HCT116 (cell line): ENCODE measurements at regions not wholly inside any gene's neighbourhood (a gene's known extent, or its start where the extent isn't known, plus 50 kb on each side); places are given as distances from the start of the nearest gene placed in this dataset.

Experiments
- ATAC-seq: fragments of 200-7000 bp; cut with Tn5 transposase; 2 replicates; pipeline ENCODE4 v1.9.1; 2020; ENCODE audit warnings: mild to moderate bottlenecking, moderate library complexity
- BruUV-seq: library from RNA; stranded (reverse); fragments of 400-500 nt; replicated peaks from 2 replicates; lab custom pipeline; 2021; lab: Mats Ljungman, UMichigan
- CTCF ChIA-PET: fragments of 300-600 bp; sonication (Branson Sonifier 250); formaldehyde crosslinking; loops from one replicate; lab custom pipeline; 2021; ENCODE audit warnings: antibody characterized with exemption; lab: Charles Lee
- POLR2A ChIA-PET: fragments of 300-600, 350-600 bp; sonication (Branson Sonifier 250); formaldehyde crosslinking; loops from one replicate; lab custom pipeline; 2021; ENCODE audit warnings: antibody characterized with exemption; lab: Charles Lee
- RAD21 ChIA-PET, 2 experiments: fragments of 300-600 bp; sonication (Branson Sonifier 250); formaldehyde crosslinking; loops; one replicate each; lab custom pipeline; 2023; ENCODE audit warnings: low total read pairs in 2 of 2; ENCODE audit not compliant: uncharacterized antibody in 2 of 2, unreplicated experiment in 2 of 2, low non-redundant PET in 1 of 2; lab: Charles Lee
- DNase-seq: peaks from one replicate; pipeline ENCODE4 v3.0.0-alpha.2; 2010; ENCODE audit warnings: low read depth, low spot score
- H2AFZ ChIP-seq: fragments of 200-600 bp; shearing (Covaris generic), sonication (generic); 2 replicates; pipeline ENCODE4 v1.6.1; 2017; ENCODE audit warnings: low read depth, mixed run types, mixed read lengths, antibody characterized with exemption, low read length; ENCODE audit not compliant: poor library complexity, severe bottlenecking
- H3K27ac ChIP-seq: 2 replicates; pipeline ENCODE4 v1.5.1; 2012; ENCODE audit warnings: low read depth, low read length
- H3K27me3 ChIP-seq: fragments of 200-600 bp; sonication (generic); 2 replicates; pipeline ENCODE4 v1.6.1; 2016; ENCODE audit warnings: mixed run types, low read length, mixed read lengths; ENCODE audit not compliant: insufficient read depth
- H3K36me3 ChIP-seq, 2 experiments: fragments of 200-500 bp in 1 of 2; fragments of 200-600 bp in 1 of 2; sonication (Bioruptor generic) in 1 of 2; sonication (generic) in 1 of 2; 2 replicates each; pipeline versions ENCODE4 v1.5.1 to v1.6.1; 2014 to 2016; ENCODE audit warnings: low read length in 2 of 2, inconsistent platforms in 1 of 2, mixed read lengths in 1 of 2, mixed run types in 1 of 2; ENCODE audit not compliant: insufficient read depth in 2 of 2, control insufficient read depth in 1 of 2
- H3K4me1 ChIP-seq, 2 experiments: fragments of 200-600 bp in 1 of 2; sonication (generic) in 1 of 2; 2 replicates each; pipeline versions ENCODE4 v1.5.1 to v1.6.1; 2012 to 2017; ENCODE audit warnings: low read length in 2 of 2, inconsistent platforms in 1 of 2, mild to moderate bottlenecking in 1 of 2, mixed read lengths in 1 of 2, mixed run types in 1 of 2, moderate library complexity in 1 of 2; ENCODE audit not compliant: insufficient read depth in 2 of 2, control insufficient read depth in 1 of 2
- H3K4me2 ChIP-seq: fragments of 200-600 bp; sonication (generic); 2 replicates; pipeline ENCODE4 v1.6.1; 2017; ENCODE audit warnings: mixed run types, low read length, mixed read lengths
- H3K4me3 ChIP-seq, 2 experiments: fragments of 200-600 bp in 1 of 2; sonication (generic) in 1 of 2; replicated peaks in 1 of 2; 2 replicates each; pipeline ENCODE4 v1.5.1; 2011 to 2016; ENCODE audit warnings: low read length in 2 of 2, control low read depth in 1 of 2, low read depth in 1 of 2, mild to moderate bottlenecking in 1 of 2, mixed read lengths in 1 of 2, mixed run types in 1 of 2
- H3K79me2 ChIP-seq: fragments of 200-600 bp; sonication (generic); 2 replicates; pipeline ENCODE4 v1.6.1; 2017; ENCODE audit warnings: mild to moderate bottlenecking, mixed run types, low read length, moderate library complexity, mixed read lengths; ENCODE audit not compliant: insufficient read depth
- H3K9ac ChIP-seq: fragments of 200-600 bp; sonication (generic); 2 replicates; pipeline ENCODE4 v1.6.1; 2016; ENCODE audit warnings: low read length, mixed read lengths
- H3K9me2 ChIP-seq: fragments of 200-600 bp; sonication (generic), shearing (Covaris generic); 2 replicates; pipeline ENCODE4 v1.6.1; 2017; ENCODE audit warnings: mixed run types, mild to moderate bottlenecking, moderate library complexity; ENCODE audit not compliant: insufficient read depth
- H3K9me3 ChIP-seq, 2 experiments: fragments of 200-500 bp in 1 of 2; fragments of 200-600 bp in 1 of 2; sonication (Bioruptor generic) in 1 of 2; sonication (generic) in 1 of 2; 2 replicates each; pipeline ENCODE4 v1.6.1; 2014 to 2017; ENCODE audit warnings: low read length in 2 of 2, mixed read lengths in 2 of 2, inconsistent platforms in 1 of 2, low read depth in 1 of 2, mild to moderate bottlenecking in 1 of 2, mixed run types in 1 of 2, moderate library complexity in 1 of 2; ENCODE audit not compliant: control insufficient read depth in 1 of 2, insufficient read depth in 1 of 2
- H4K20me1 ChIP-seq: fragments of 200-600 bp; sonication (generic), shearing (Covaris generic); 2 replicates; pipeline ENCODE4 v1.6.1; 2017; ENCODE audit warnings: mixed run types, mild to moderate bottlenecking, moderate library complexity; ENCODE audit not compliant: insufficient read depth
- ATF3 ChIP-seq: IDR thresholded peaks from 2 replicates; pipeline ENCODE4 v1.6.1; 2012
- CBX3 ChIP-seq: IDR thresholded peaks from 2 replicates; pipeline ENCODE4 v1.6.1; 2012; ENCODE audit warnings: low read depth
- CEBPB ChIP-seq: IDR thresholded peaks from 2 replicates; pipeline ENCODE4 v1.6.1; 2012; ENCODE audit warnings: low read depth
- CTCF ChIP-seq, 3 experiments: fragments of 200-600 bp in 1 of 3; sonication (generic) in 1 of 3; IDR thresholded peaks in 2 of 3; conservative IDR thresholded peaks in 1 of 3; 2 replicates each; pipeline ENCODE4 v1.5.1; 2012 to 2017; ENCODE audit warnings: low read depth in 2 of 3, low read length in 2 of 3, antibody characterized with exemption in 1 of 3, borderline replicate concordance in 1 of 3, control low read depth in 1 of 3, mild to moderate bottlenecking in 1 of 3, mixed read lengths in 1 of 3, mixed run types in 1 of 3, moderate library complexity in 1 of 3; ENCODE audit not compliant: insufficient read depth in 1 of 3
- EGR1 ChIP-seq: IDR thresholded peaks from 2 replicates; pipeline ENCODE4 v1.6.1; 2012; ENCODE audit warnings: low read depth
- ELF1 ChIP-seq: IDR thresholded peaks from 2 replicates; pipeline ENCODE4 v1.6.1; 2012; ENCODE audit warnings: low read depth, borderline replicate concordance
- EZH2phosphoT487 ChIP-seq: fragments of 200-600 bp; IDR thresholded peaks from 2 replicates; pipeline ENCODE4 v1.6.1; 2018; ENCODE audit warnings: antibody characterized with exemption, borderline replicate concordance
- FOSL1 ChIP-seq: IDR thresholded peaks from 2 replicates; pipeline ENCODE4 v1.6.1; 2012; ENCODE audit warnings: low read depth
- JUND ChIP-seq: IDR thresholded peaks from 2 replicates; pipeline ENCODE4 v1.6.1; 2012
- MAX ChIP-seq: IDR thresholded peaks from 2 replicates; pipeline ENCODE4 v1.6.1; 2012
- POLR2A ChIP-seq: IDR thresholded peaks from 2 replicates; pipeline ENCODE4 v1.7.0; 2011; ENCODE audit warnings: borderline replicate concordance; ENCODE audit not compliant: insufficient read depth, insufficient read length; ENCODE audit errors: extremely low read depth
- POLR2AphosphoS5 ChIP-seq: IDR thresholded peaks from 2 replicates; pipeline ENCODE4 v1.6.1; 2011; ENCODE audit warnings: mild to moderate bottlenecking, low read depth, low read length, moderate library complexity
- RAD21 ChIP-seq: IDR thresholded peaks from 2 replicates; pipeline ENCODE4 v1.6.1; 2012; ENCODE audit warnings: low read depth, mild to moderate bottlenecking
- SIN3A ChIP-seq: IDR thresholded peaks from 2 replicates; pipeline ENCODE4 v1.6.1; 2012; ENCODE audit warnings: low read depth
- SP1 ChIP-seq: IDR thresholded peaks from 2 replicates; pipeline ENCODE4 v1.6.1; 2012; ENCODE audit warnings: low read depth
- SRF ChIP-seq: IDR thresholded peaks from 2 replicates; pipeline ENCODE4 v1.6.1; 2012; ENCODE audit warnings: low read depth
- YY1 ChIP-seq: IDR thresholded peaks from 2 replicates; pipeline ENCODE4 v1.6.1; 2011; ENCODE audit warnings: low read length, low read depth, moderate library complexity, mild to moderate bottlenecking; ENCODE audit not compliant: insufficient replicate concordance; ENCODE audit errors: extremely low read depth
- ZBTB33 ChIP-seq: IDR thresholded peaks from 2 replicates; pipeline ENCODE4 v1.6.1; 2011; ENCODE audit warnings: mild to moderate bottlenecking, low read length, moderate library complexity; ENCODE audit not compliant: insufficient replicate concordance; ENCODE audit errors: extremely low read depth
- ZFX ChIP-seq: fragments of 450-650 bp; IDR thresholded peaks from 2 replicates; pipeline ENCODE4 v1.6.1; 2017
- ZNF274 ChIP-seq: fragments of 200-500 bp; sonication (Bioruptor generic); IDR thresholded peaks from 2 replicates; pipeline ENCODE4 v1.6.1; 2014; ENCODE audit warnings: mild to moderate bottlenecking, low read depth, low read length, inconsistent platforms
- intact Hi-C: fragments of 100-400 bp; cut with micrococcal nuclease; formaldehyde crosslinking; loops from 2 replicates; pipeline ENCODE4 v1.10.0; 2022

- ChIA-PET RAD21 (no interaction called here), POLR2A (no interaction called here), CTCF (no interaction called here)
- no peaks in the 10 kb centered on the region for H3K36me3 ChIP-seq
- intact Hi-C loops = no loop called here
- H4K20me1 ChIP-seq = no peaks in the 10 kb centered on the region
- H3K27ac ChIP-seq = no peak overlapping the region
- no peaks in the 10 kb centered on the region for H3K27me3 ChIP-seq
- no peak for TF ChIP-seq ZNF274
- no peak for TF ChIP-seq ELF1
- TF ChIP-seq ATF3 = no peak
- no peak for TF ChIP-seq YY1
- no peak for TF ChIP-seq SRF
- TF ChIP-seq ZFX = no peak
- TF ChIP-seq POLR2A = no peak
- no peak for TF ChIP-seq ZBTB33
- TF ChIP-seq RAD21 = no peak
- TF ChIP-seq JUND = no peak
- no peak for TF ChIP-seq EZH2phosphoT487
- no peak for TF ChIP-seq CEBPB
- no peak for TF ChIP-seq MAX
- TF ChIP-seq FOSL1 = no peak
- no peak for TF ChIP-seq CBX3
- TF ChIP-seq CTCF (IDR thresholded peaks at IDR 0.05 in 2 of 3, conservative IDR thresholded peaks at IDR 0.05 in 1 of 3; ENCODE audit: borderline replicate concordance in 1 of 3, insufficient read depth in 1 of 3, low read depth in 2 of 3, low read length in 2 of 3) = no peak
- no peak for TF ChIP-seq POLR2AphosphoS5
- TF ChIP-seq SP1 = no peak
- no peak for TF ChIP-seq EGR1
- TF ChIP-seq SIN3A = no peak
- H3K79me2 ChIP-seq = no peaks in the 10 kb centered on the region
- ATAC-seq = no peak
- no peak overlapping the region for H2AFZ ChIP-seq
- DNase-seq = no peak
- no peak overlapping the region for H3K4me3 ChIP-seq
- H3K4me2 ChIP-seq = no peak overlapping the region
- no TSS peak for BruUV-seq
- no peaks in the 10 kb centered on the region for H3K9me2 ChIP-seq
- peaks cover 15 to 18% of the 10 kb centered on the region in 2 experiments; a peak in 2 of 4 replicates for H3K9me3 ChIP-seq
- no peaks in the 10 kb centered on the region for H3K4me1 ChIP-seq
- no peak overlapping the region for H3K9ac ChIP-seq
These were observed 1233.7 kb downstream of the PCDH17 start for GRCh38 chr13:58865286-58865685.
